Calu3 (cell line): ENCODE measurements at regions not wholly inside any gene's neighbourhood (a gene's known extent, or its start where the extent isn't known, plus 50 kb on each side); places are given as distances from the start of the nearest gene placed in this dataset.

Source experiments
- BruUV-seq: library from RNA; stranded (reverse); fragments of 400-500 nt; replicated peaks from 2 replicates; lab custom pipeline; 2021; lab: Mats Ljungman, UMichigan
- CTCF ChIA-PET: fragments of 300-600 bp; sonication (Branson Sonifier 250); formaldehyde crosslinking; loops from one replicate; lab custom pipeline; 2022; ENCODE audit warnings: antibody characterized with exemption; lab: Charles Lee
- DNase-seq: peaks from one replicate; pipeline ENCODE4 v3.0.0; 2022
- H3K27ac Mint-ChIP-seq: one replicate; pipeline ENCODE4 v1.8.0; 2022; ENCODE audit warnings: mixed read lengths; ENCODE audit not compliant: unreplicated experiment
- H3K27me3 Mint-ChIP-seq: one replicate; pipeline ENCODE4 v1.8.0; 2022; ENCODE audit warnings: mixed read lengths; ENCODE audit not compliant: unreplicated experiment
- H3K36me3 Mint-ChIP-seq: one replicate; pipeline ENCODE4 v1.8.0; 2022; ENCODE audit warnings: mild to moderate bottlenecking, moderate library complexity, mixed read lengths; ENCODE audit not compliant: insufficient read depth, unreplicated experiment
- H3K4me1 Mint-ChIP-seq: one replicate; pipeline ENCODE4 v1.8.0; 2022; ENCODE audit warnings: mild to moderate bottlenecking, low read depth, mixed read lengths; ENCODE audit not compliant: unreplicated experiment
- H3K4me3 Mint-ChIP-seq: one replicate; pipeline ENCODE4 v1.8.0; 2022; ENCODE audit warnings: mild to moderate bottlenecking, low read depth, moderate library complexity, mixed read lengths; ENCODE audit not compliant: unreplicated experiment
- H3K9me3 Mint-ChIP-seq: one replicate; pipeline ENCODE4 v1.8.0; 2022; ENCODE audit warnings: low read depth, mixed read lengths; ENCODE audit not compliant: unreplicated experiment
- CTCF ChIP-seq: fragments of 200-600 bp; IDR thresholded peaks from one replicate; pipeline ENCODE4 v1.8.0; 2022; ENCODE audit warnings: antibody characterized with exemption; ENCODE audit not compliant: unreplicated experiment
- intact Hi-C: fragments of 100-400 bp; cut with micrococcal nuclease; formaldehyde crosslinking; loops from one replicate; pipeline ENCODE4 v1.10.0; 2022; ENCODE audit not compliant: unreplicated experiment

- H3K27me3 Mint-ChIP-seq, result no peaks in the 10 kb centered on the region
- H3K36me3 Mint-ChIP-seq, result no peaks in the 10 kb centered on the region
- no peak for DNase-seq
- no peak overlapping the region for H3K27ac Mint-ChIP-seq
- BruUV-seq, result no TSS peak
- peaks cover 10% of the 10 kb centered on the region for H3K9me3 Mint-ChIP-seq
- no peak for TF ChIP-seq CTCF
- H3K4me3 Mint-ChIP-seq, result no peak overlapping the region
- no peaks in the 10 kb centered on the region for H3K4me1 Mint-ChIP-seq
- intact Hi-C loops, result no loop called here
- CTCF ChIA-PET, result no interaction called here
Observed at GRCh38 chr15:99895189-99895955, 162.1 kb upstream of the LYSMD4 start.

GRCh38 chr15:99878835-99879234 is 145.6 kb upstream of the LYSMD4 start:
- Mint-ChIP-seq H3K4me3 (no peak overlapping the region), H3K36me3 (no peaks in the 10 kb centered on the region), H3K4me1 (no peaks in the 10 kb centered on the region), H3K9me3 (peaks cover 3% of the 10 kb centered on the region), H3K27me3 (no peaks in the 10 kb centered on the region), H3K27ac (no peak overlapping the region)
- DNase-seq, result no peak
- CTCF ChIA-PET, result no interaction called here
- no TSS peak for BruUV-seq
- intact Hi-C loops, result no loop called here
- TF ChIP-seq CTCF, result no peak

GRCh38 chr15:99873451-99873850 is 140.2 kb upstream of the LYSMD4 start:
- CTCF ChIA-PET, result no interaction called here
- Mint-ChIP-seq H3K9me3 (no peaks in the 10 kb centered on the region), H3K36me3 (no peaks in the 10 kb centered on the region), H3K4me1 (no peaks in the 10 kb centered on the region), H3K4me3 (no peak overlapping the region), H3K27me3 (no peaks in the 10 kb centered on the region), H3K27ac (no peak overlapping the region)
- no peak for DNase-seq
- intact Hi-C loops, result no loop called here
- no TSS peak for BruUV-seq
- TF ChIP-seq CTCF, result no peak

GRCh38 chr15:99863550-99864198 is 130.4 kb upstream of the LYSMD4 start:
- no peak for TF ChIP-seq CTCF
- no peaks in the 10 kb centered on the region for H3K27me3 Mint-ChIP-seq
- H3K4me1 Mint-ChIP-seq, result no peaks in the 10 kb centered on the region
- intact Hi-C loops, result no loop called here
- CTCF ChIA-PET, result no interaction called here
- BruUV-seq, result no TSS peak
- H3K36me3 Mint-ChIP-seq, result no peaks in the 10 kb centered on the region
- DNase-seq, result no peak
- H3K9me3 Mint-ChIP-seq, result peaks cover 2% of the 10 kb centered on the region
- no peak overlapping the region for H3K27ac Mint-ChIP-seq
- no peak overlapping the region for H3K4me3 Mint-ChIP-seq
